SK-N-SH (cell line): ENCODE measurements at regions not wholly inside any gene's neighbourhood (a gene's known extent, or its start where the extent isn't known, plus 50 kb on each side); places are given as distances from the start of the nearest gene placed in this dataset.

ENCODE experiments used
- CHD2 ChIP-seq: fragments of 150-350 bp; IDR thresholded peaks from 2 replicates; pipeline ENCODE4 v1.6.1; 2018; ENCODE audit warnings: low read length; ENCODE audit not compliant: partially characterized antibody
- CTCF ChIP-seq: fragments of 200-600 bp; sonication (generic); IDR thresholded peaks from 2 replicates; pipeline ENCODE4 v1.6.1; 2017; ENCODE audit warnings: antibody characterized with exemption, mild to moderate bottlenecking, moderate library complexity
- FOSL2 ChIP-seq: IDR thresholded peaks from 2 replicates; pipeline ENCODE4 v1.4.0; 2012; ENCODE audit warnings: low read depth, mild to moderate bottlenecking, moderate library complexity, borderline replicate concordance
- JUND ChIP-seq: IDR thresholded peaks from 2 replicates; pipeline ENCODE4 v1.4.0; 2012
- NRF1 ChIP-seq: IDR thresholded peaks from 2 replicates; pipeline ENCODE4 v1.6.1; 2012; ENCODE audit warnings: low read depth, mild to moderate bottlenecking, low read length
- POLR2AphosphoS5 ChIP-seq: IDR thresholded peaks from 2 replicates; pipeline ENCODE4 v1.6.1; 2012; ENCODE audit warnings: low read depth, low read length
- RCOR1 ChIP-seq: fragments of 150-350 bp; IDR thresholded peaks from 2 replicates; pipeline ENCODE4 v1.6.1; 2017; ENCODE audit warnings: antibody characterized with exemption, low read length
- TAF1 ChIP-seq: IDR thresholded peaks from 2 replicates; pipeline ENCODE4 v1.6.1; 2012; ENCODE audit warnings: low read depth, mild to moderate bottlenecking, low read length, moderate library complexity, borderline replicate concordance
- YY1 ChIP-seq: IDR thresholded peaks from 2 replicates; pipeline ENCODE4 v1.4.0; 2012; ENCODE audit warnings: low read depth, mild to moderate bottlenecking
- TF ChIP-seq, protein P1 (sequence below): fragments of 150-350 bp; IDR thresholded peaks from 2 replicates; pipeline ENCODE4 v1.6.1; 2017; ENCODE audit warnings: antibody characterized with exemption, low read length, low read depth, borderline replicate concordance

DNA sequence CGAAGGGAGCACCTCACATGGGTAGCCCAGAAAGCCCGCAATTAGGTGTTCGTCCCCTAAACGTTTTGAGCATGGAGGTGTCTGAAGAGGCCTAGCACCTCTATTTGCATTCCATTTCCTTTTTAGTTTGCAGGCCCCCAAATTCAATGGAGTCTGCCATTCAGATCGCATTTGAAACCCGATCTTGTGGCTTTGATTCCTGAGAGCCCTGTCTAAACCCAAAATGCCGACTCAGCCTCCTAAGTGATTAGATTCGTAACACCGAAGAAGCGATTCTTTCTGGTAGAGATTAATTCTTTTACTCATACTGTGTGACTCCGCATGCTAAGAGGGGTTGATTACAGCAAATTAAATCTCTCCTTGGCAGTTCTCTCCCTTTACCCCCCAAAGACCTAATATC lies 415.2 kb upstream of the KAZN start:
- no peak for TF ChIP-seq JUND
- TF ChIP-seq TAF1: no peak
- no peak for TF ChIP-seq CTCF
- TF ChIP-seq, protein P1, sequence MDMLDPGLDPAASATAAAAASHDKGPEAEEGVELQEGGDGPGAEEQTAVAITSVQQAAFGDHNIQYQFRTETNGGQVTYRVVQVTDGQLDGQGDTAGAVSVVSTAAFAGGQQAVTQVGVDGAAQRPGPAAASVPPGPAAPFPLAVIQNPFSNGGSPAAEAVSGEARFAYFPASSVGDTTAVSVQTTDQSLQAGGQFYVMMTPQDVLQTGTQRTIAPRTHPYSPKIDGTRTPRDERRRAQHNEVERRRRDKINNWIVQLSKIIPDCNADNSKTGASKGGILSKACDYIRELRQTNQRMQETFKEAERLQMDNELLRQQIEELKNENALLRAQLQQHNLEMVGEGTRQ: no peak
- no peak for TF ChIP-seq NRF1
- TF ChIP-seq POLR2AphosphoS5: no peak
- no peak for TF ChIP-seq RCOR1
- TF ChIP-seq YY1: no peak
- TF ChIP-seq FOSL2: no peak
- no peak for TF ChIP-seq CHD2
